SH-SY5Y (cell line): ENCODE measurements at regions not wholly inside any gene's neighbourhood (a gene's known extent, or its start where the extent isn't known, plus 50 kb on each side); places are given as distances from the start of the nearest gene placed in this dataset.

Source experiments
- GATA2 ChIP-seq: IDR thresholded peaks from 2 replicates; pipeline ENCODE4 v1.6.1; 2011; ENCODE audit warnings: mild to moderate bottlenecking, low read depth, low read length
- GATA3 ChIP-seq: IDR thresholded peaks from 2 replicates; pipeline ENCODE4 v1.6.1; 2011; ENCODE audit warnings: low read depth, mild to moderate bottlenecking, low read length, moderate library complexity

DNA sequence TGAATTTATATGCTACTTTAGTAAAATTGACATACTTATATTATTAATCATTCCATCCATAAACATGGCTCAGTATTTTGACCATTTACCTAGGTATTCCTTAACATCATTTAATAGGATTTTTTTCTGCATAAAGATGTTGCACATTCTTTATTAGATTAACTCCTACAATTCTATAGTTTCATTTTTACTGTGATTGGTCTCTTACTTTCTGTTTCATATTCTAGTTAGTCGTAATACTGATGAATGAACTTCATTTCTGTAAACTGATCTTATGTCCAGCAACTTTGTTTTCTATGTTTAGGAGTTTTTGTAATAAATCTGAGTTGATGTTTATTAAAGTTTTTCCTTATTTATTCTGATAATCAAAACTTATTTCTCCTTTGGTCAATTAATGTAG is 278.2 kb upstream of the CXXC4 start:
- no peak for TF ChIP-seq GATA2
- TF ChIP-seq GATA3: no peak
